ENCODE measurements at regions not wholly inside any gene's neighbourhood (a gene's known extent, or its start where the extent isn't known, plus 50 kb on each side); places are given as distances from the start of the nearest gene placed in this dataset.

DNA sequence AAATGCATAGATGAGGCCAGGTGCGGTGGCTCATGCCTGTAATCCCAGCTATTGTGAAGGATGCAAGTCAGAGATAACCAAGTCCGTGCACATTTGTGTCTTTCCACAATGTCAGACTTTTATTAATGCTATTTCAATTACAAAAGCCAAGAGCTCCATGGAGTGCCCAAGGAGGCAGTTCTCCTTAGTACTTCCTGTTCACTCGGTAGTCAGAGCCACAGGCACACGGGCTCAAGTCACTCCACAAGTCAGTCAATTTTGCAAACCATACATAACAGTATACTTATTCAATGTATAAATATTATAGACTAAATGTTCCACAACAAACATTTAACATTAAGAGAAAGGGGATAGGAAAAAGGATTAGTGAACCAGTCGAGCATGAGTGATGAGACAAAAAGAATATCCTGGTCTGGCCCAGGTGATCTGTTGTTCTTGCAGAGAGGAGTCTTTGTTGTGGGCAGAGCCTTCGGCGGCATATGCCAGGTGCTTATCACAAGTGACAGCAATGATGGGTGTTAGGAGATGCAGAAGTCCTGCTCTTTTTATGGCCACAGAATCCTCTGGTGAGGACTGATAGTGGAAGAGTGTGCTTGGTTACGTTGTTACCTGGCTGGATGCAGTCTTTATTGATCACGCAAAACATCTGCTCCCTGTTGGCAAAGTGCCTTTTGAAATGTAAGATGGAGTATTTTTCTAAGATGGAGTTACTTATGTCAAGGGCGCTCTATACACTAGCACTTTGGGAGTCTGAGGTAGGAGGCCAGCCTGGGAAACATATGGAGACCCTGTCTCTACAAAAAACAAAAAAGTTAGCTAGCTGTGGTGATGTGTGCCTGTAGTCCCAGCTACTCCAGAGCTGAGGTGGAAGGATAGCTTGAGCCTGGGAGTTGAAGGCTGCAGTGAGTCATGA is 167.0 kb upstream of the FBXL17 start:
- no peak overlapping the region for H3K27ac ChIP-seq (replicated peaks)
- DNase-seq (ENCODE audit: low read depth in 1 of 2, low spot score in 1 of 2), result no peak
- TF ChIP-seq, protein P1, sequence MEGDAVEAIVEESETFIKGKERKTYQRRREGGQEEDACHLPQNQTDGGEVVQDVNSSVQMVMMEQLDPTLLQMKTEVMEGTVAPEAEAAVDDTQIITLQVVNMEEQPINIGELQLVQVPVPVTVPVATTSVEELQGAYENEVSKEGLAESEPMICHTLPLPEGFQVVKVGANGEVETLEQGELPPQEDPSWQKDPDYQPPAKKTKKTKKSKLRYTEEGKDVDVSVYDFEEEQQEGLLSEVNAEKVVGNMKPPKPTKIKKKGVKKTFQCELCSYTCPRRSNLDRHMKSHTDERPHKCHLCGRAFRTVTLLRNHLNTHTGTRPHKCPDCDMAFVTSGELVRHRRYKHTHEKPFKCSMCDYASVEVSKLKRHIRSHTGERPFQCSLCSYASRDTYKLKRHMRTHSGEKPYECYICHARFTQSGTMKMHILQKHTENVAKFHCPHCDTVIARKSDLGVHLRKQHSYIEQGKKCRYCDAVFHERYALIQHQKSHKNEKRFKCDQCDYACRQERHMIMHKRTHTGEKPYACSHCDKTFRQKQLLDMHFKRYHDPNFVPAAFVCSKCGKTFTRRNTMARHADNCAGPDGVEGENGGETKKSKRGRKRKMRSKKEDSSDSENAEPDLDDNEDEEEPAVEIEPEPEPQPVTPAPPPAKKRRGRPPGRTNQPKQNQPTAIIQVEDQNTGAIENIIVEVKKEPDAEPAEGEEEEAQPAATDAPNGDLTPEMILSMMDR (IDR thresholded peaks at IDR 0.05; ENCODE audit: insufficient read depth, low read length), result no peak
- TF ChIP-seq, protein P2, sequence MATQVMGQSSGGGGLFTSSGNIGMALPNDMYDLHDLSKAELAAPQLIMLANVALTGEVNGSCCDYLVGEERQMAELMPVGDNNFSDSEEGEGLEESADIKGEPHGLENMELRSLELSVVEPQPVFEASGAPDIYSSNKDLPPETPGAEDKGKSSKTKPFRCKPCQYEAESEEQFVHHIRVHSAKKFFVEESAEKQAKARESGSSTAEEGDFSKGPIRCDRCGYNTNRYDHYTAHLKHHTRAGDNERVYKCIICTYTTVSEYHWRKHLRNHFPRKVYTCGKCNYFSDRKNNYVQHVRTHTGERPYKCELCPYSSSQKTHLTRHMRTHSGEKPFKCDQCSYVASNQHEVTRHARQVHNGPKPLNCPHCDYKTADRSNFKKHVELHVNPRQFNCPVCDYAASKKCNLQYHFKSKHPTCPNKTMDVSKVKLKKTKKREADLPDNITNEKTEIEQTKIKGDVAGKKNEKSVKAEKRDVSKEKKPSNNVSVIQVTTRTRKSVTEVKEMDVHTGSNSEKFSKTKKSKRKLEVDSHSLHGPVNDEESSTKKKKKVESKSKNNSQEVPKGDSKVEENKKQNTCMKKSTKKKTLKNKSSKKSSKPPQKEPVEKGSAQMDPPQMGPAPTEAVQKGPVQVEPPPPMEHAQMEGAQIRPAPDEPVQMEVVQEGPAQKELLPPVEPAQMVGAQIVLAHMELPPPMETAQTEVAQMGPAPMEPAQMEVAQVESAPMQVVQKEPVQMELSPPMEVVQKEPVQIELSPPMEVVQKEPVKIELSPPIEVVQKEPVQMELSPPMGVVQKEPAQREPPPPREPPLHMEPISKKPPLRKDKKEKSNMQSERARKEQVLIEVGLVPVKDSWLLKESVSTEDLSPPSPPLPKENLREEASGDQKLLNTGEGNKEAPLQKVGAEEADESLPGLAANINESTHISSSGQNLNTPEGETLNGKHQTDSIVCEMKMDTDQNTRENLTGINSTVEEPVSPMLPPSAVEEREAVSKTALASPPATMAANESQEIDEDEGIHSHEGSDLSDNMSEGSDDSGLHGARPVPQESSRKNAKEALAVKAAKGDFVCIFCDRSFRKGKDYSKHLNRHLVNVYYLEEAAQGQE (IDR thresholded peaks at IDR 0.05; ENCODE audit: insufficient replicate concordance, low read depth), result no peak
- no peak for TF ChIP-seq SPI1 (IDR thresholded peaks at IDR 0.05; ENCODE audit: borderline replicate concordance, low read depth)
- no peak for TF ChIP-seq GABPA (IDR thresholded peaks at IDR 0.05; ENCODE audit: low read depth)
- TF ChIP-seq POLR2AphosphoS5 (IDR thresholded peaks at IDR 0.05; ENCODE audit: low read depth), result no peak
- H3K4me3 ChIP-seq (replicated peaks; ENCODE audit: insufficient read depth, low read length), result no peak overlapping the region
- H3K27me3 ChIP-seq (ENCODE audit: insufficient read depth, poor library complexity, severe bottlenecking), result no peaks in the 10 kb centered on the region

- no peak for DNase-seq (ENCODE audit: low read depth in 1 of 2, low spot score in 1 of 2)
- H3K4me3 ChIP-seq (replicated peaks; ENCODE audit: insufficient read depth, low read length), result no peak overlapping the region
- no peaks in the 10 kb centered on the region for H3K27me3 ChIP-seq (ENCODE audit: insufficient read depth, poor library complexity, severe bottlenecking)
- TF ChIP-seq SPI1 (IDR thresholded peaks at IDR 0.05; ENCODE audit: borderline replicate concordance, low read depth), result no peak
- TF ChIP-seq, protein P2 (IDR thresholded peaks at IDR 0.05; ENCODE audit: insufficient replicate concordance, low read depth), result no peak
- TF ChIP-seq, protein P1 (IDR thresholded peaks at IDR 0.05; ENCODE audit: insufficient read depth, low read length), result no peak
- TF ChIP-seq POLR2AphosphoS5 (IDR thresholded peaks at IDR 0.05; ENCODE audit: low read depth), result no peak
- no peak overlapping the region for H3K27ac ChIP-seq (replicated peaks)
Observed at GRCh38 chr5:108546939-108547338, 165.0 kb upstream of the FBXL17 start.

- no peaks in the 10 kb centered on the region for H3K27me3 ChIP-seq (ENCODE audit: insufficient read depth, poor library complexity, severe bottlenecking)
- no peak for DNase-seq (ENCODE audit: low read depth in 1 of 2, low spot score in 1 of 2)
- no peak overlapping the region for H3K27ac ChIP-seq (replicated peaks)
- TF ChIP-seq, protein P2 (IDR thresholded peaks at IDR 0.05; ENCODE audit: insufficient replicate concordance, low read depth), result no peak
- no peak for TF ChIP-seq POLR2AphosphoS5 (IDR thresholded peaks at IDR 0.05; ENCODE audit: low read depth)
- no peak for TF ChIP-seq SPI1 (IDR thresholded peaks at IDR 0.05; ENCODE audit: borderline replicate concordance, low read depth)
- no peak for TF ChIP-seq GABPA (IDR thresholded peaks at IDR 0.05; ENCODE audit: low read depth)
- TF ChIP-seq, protein P1 (IDR thresholded peaks at IDR 0.05; ENCODE audit: insufficient read depth, low read length), result no peak
- H3K4me3 ChIP-seq (replicated peaks; ENCODE audit: insufficient read depth, low read length), result no peak overlapping the region
Observed at GRCh38 chr5:108545301-108545700, 163.4 kb upstream of the FBXL17 start.

Data from HL-60 (cell line).